ENCODE measurements at regions not wholly inside any gene's neighbourhood (a gene's known extent, or its start where the extent isn't known, plus 50 kb on each side); places are given as distances from the start of the nearest gene placed in this dataset.
"Not testable (repeated sequence)": the region's sequence is repeated elsewhere in the genome, so short reads cannot be mapped to it uniquely, and the experiment has no call there.

DNA sequence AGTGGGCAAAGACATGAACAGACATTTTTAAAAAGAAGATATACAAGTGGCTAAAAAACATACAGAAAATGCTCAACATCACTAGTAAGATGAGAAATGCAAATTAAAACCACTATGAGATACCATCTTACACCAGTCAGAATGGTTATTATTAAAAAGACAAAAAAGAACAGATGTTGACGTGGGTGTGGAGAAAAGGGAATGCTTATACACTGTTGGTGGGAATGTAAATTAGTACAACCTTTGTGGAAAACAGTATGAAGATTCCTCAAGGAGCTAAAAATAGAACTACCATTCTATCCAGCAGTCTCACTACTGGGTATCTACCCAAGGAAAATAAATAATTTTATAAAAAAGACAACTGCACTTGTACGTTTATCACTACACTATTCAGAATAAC is 73.9 kb downstream of the EBNA1BP2 start:
- ATAC-seq = no peak
- TF ChIP-seq, protein P1, sequence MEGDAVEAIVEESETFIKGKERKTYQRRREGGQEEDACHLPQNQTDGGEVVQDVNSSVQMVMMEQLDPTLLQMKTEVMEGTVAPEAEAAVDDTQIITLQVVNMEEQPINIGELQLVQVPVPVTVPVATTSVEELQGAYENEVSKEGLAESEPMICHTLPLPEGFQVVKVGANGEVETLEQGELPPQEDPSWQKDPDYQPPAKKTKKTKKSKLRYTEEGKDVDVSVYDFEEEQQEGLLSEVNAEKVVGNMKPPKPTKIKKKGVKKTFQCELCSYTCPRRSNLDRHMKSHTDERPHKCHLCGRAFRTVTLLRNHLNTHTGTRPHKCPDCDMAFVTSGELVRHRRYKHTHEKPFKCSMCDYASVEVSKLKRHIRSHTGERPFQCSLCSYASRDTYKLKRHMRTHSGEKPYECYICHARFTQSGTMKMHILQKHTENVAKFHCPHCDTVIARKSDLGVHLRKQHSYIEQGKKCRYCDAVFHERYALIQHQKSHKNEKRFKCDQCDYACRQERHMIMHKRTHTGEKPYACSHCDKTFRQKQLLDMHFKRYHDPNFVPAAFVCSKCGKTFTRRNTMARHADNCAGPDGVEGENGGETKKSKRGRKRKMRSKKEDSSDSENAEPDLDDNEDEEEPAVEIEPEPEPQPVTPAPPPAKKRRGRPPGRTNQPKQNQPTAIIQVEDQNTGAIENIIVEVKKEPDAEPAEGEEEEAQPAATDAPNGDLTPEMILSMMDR (IDR thresholded peaks at IDR 0.05) = no peak
- no peaks in the 10 kb centered on the region for H3K4me1 ChIP-seq
- H3K36me3 ChIP-seq = no peaks in the 10 kb centered on the region
- no peak overlapping the region for H3K27ac ChIP-seq
- WGBS, 2 donors = 85 to 86% methylated on average over 2 of the region's 2 CpGs
- DNase-seq = no peak
- H3K9me3 ChIP-seq = peaks cover 0 to 4% (median 0%) of the 10 kb centered on the region in 11 donors
- H3K4me3 ChIP-seq = no peak overlapping the region
- intact Hi-C loops (cut with DNase I) = no loop called here
- peaks cover 0 to 12% (median 0%) of the 10 kb centered on the region in 7 donors for H3K27me3 ChIP-seq

GRCh38 chr1:43096528-43096927 is 75.6 kb downstream of the EBNA1BP2 start:
- ATAC-seq; intact Hi-C loops (cut with DNase I); H3K4me3 ChIP-seq; DNase-seq; H3K27ac ChIP-seq; H3K9me3 ChIP-seq; H3K4me1 ChIP-seq; H3K36me3 ChIP-seq: not testable (repeated sequence)
- H3K27me3 ChIP-seq = peaks cover 0 to 20% (median 0%) of the 10 kb centered on the region in 7 donors
- 91 to 96% methylated on average over 3 of the region's 3 CpGs for WGBS, 2 donors

DNA sequence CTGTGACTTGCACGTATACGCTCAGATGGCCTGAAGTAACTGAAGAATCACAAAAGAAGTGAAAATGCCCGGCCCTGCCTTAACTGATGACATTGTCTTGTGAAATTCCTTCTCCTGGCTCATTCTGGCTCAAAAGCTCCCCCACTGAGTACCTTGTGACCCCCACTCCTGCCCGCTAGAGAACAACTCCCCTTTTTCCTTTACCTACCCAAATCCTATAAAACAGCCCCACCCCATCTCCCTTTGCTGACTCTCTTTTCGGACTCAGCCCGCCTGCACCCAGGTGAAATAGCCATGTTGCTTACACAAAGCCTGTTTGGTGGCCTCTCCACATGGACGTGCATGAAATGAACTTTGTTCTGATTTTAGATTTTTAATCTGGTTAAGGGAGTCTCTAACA is 81.3 kb downstream of the EBNA1BP2 start:
- H3K4me1 ChIP-seq; H3K36me3 ChIP-seq; intact Hi-C loops (cut with DNase I); H3K9me3 ChIP-seq; DNase-seq; ATAC-seq; H3K27ac ChIP-seq; H3K4me3 ChIP-seq: not testable (repeated sequence)
- peaks cover 0 to 20% (median 0%) of the 10 kb centered on the region in 7 donors for H3K27me3 ChIP-seq
- WGBS, 2 donors = 71 to 82% methylated on average over 7 of the region's 7 CpGs

DNA sequence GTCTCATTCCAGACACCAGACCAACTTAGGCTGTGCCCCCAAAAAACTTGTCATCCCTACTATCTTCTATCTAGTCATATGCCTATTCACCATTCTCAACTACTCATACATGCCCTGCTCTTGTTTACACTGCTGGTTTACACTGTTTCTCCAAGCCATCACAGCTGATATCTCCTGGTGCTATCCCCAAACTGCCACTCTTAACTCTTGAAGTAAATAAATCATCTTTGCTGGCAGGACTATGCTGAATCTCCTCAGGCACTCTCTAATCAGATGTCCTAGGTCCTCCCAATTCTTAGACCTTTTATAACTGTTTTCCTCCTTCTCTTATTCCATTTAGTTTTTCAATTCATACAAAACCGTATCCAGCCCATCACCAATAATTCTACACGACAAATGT is 81.9 kb downstream of the EBNA1BP2 start:
- H3K27ac ChIP-seq; H3K4me3 ChIP-seq; intact Hi-C loops (cut with DNase I); H3K36me3 ChIP-seq; ATAC-seq; DNase-seq; H3K9me3 ChIP-seq; H3K4me1 ChIP-seq: not testable (repeated sequence)
- 81 to 89% methylated on average over 2 of the region's 2 CpGs for WGBS, 2 donors
- H3K27me3 ChIP-seq = peaks cover 0 to 20% (median 0%) of the 10 kb centered on the region in 7 donors

DNA sequence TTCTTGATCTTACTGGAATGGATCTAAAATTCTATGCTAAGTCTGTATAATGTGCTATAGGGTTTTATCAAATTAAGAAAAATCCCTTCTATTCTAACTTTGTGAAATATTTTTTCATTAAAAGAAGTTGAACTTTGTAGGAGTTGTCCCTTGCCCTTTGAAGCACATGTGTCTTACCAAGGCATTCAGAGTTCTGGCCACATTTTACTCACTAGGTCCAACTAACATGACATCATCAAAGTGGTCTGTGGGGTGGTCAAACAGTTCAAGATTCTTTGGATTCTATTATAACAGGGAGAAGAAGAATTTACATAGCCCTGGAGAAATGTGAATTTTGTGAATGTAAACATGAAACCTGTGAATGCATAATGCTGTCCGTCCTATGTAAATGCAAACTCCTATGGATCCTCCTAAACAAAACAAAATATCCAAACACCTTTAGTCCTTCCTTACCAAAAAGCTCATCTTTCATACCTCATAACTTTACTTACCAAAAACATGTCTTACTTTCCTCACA is 88.7 kb downstream of the EBNA1BP2 start:
- Histone ChIP-seq H3K27ac (no peak overlapping the region), H3K36me3 (no peaks in the 10 kb centered on the region), H3K4me3 (no peak overlapping the region), H3K9me3 (no peaks in the 10 kb centered on the region), H3K4me1 (no peaks in the 10 kb centered on the region), H3K27me3 (no peaks in the 10 kb centered on the region)
- TF ChIP-seq, protein P1 (IDR thresholded peaks at IDR 0.05) = no peak
- DNase-seq = no peak
- 96 to 97% methylated on average over 1 of the region's 1 CpG for WGBS, 2 donors
- no peak for ATAC-seq
- intact Hi-C loops (cut with DNase I) = no loop called here

GRCh38 chr1:43082740-43083139 is 89.3 kb downstream of the EBNA1BP2 start:
- no peak for ATAC-seq
- H3K36me3 ChIP-seq = no peaks in the 10 kb centered on the region
- no peak overlapping the region for H3K27ac ChIP-seq
- no peak for DNase-seq
- 66 to 78% methylated on average over 6 of the region's 6 CpGs for WGBS, 2 donors
- no peaks in the 10 kb centered on the region for H3K9me3 ChIP-seq
- H3K27me3 ChIP-seq = no peaks in the 10 kb centered on the region
- no peak overlapping the region for H3K4me3 ChIP-seq
- intact Hi-C loops (cut with DNase I) = no loop called here
- TF ChIP-seq, protein P1 (IDR thresholded peaks at IDR 0.05) = no peak
- H3K4me1 ChIP-seq = no peaks in the 10 kb centered on the region

Data from heart right ventricle (tissue), 16 donors.